22Rv1 (cell line): ENCODE measurements at regions not wholly inside any gene's neighbourhood (a gene's known extent, or its start where the extent isn't known, plus 50 kb on each side); places are given as distances from the start of the nearest gene placed in this dataset.

ENCODE experiments used
- H3K27ac ChIP-seq: fragments of 450-650 bp; 2 replicates; pipeline ENCODE4 v1.5.1; 2017
- CTCF ChIP-seq: fragments of 450-650 bp; IDR thresholded peaks from 2 replicates; pipeline ENCODE4 v1.5.1; 2017; ENCODE audit warnings: mild to moderate bottlenecking
- ZFX ChIP-seq: fragments of 450-650 bp; IDR thresholded peaks from 2 replicates; pipeline ENCODE4 v1.6.1; 2017; ENCODE audit warnings: antibody characterized with exemption, borderline replicate concordance

GRCh38 chr15:31840849-31841476 lies 189.4 kb upstream of the CHRNA7 start:
- no peak for TF ChIP-seq ZFX
- TF ChIP-seq CTCF, result no peak
- H3K27ac ChIP-seq, result no peak overlapping the region

GRCh38 chr15:31842532-31843195 lies 187.7 kb upstream of the CHRNA7 start:
- no peak for TF ChIP-seq ZFX
- TF ChIP-seq CTCF, result no peak
- no peak overlapping the region for H3K27ac ChIP-seq

- TF ChIP-seq ZFX (no peak), CTCF (no peak)
- no peak overlapping the region for H3K27ac ChIP-seq
Measured at GRCh38 chr15:31843426-31844055, 186.8 kb upstream of the CHRNA7 start.

- TF ChIP-seq ZFX (no peak), CTCF (no peak)
- no peak overlapping the region for H3K27ac ChIP-seq
Measured at GRCh38 chr15:31845791-31846190, 184.5 kb upstream of the CHRNA7 start.

GRCh38 chr15:31847961-31848360 lies 182.4 kb upstream of the CHRNA7 start:
- TF ChIP-seq CTCF (no peak), ZFX (no peak)
- H3K27ac ChIP-seq, result no peak overlapping the region

- no peak for TF ChIP-seq CTCF
- no peak for TF ChIP-seq ZFX
- H3K27ac ChIP-seq, result no peak overlapping the region
Measured at GRCh38 chr15:31848621-31849020, 181.7 kb upstream of the CHRNA7 start.
